PC-3 (cell line): ENCODE measurements at regions not wholly inside any gene's neighbourhood (a gene's known extent, or its start where the extent isn't known, plus 50 kb on each side); places are given as distances from the start of the nearest gene placed in this dataset.

ENCODE experiments used
- ATAC-seq: fragments of 200-7000 bp; cut with Tn5 transposase; 2 replicates; pipeline ENCODE4 v1.9.1; 2020; ENCODE audit warnings: mild to moderate bottlenecking, moderate library complexity
- BruUV-seq: library from RNA; stranded (reverse); fragments of 400-500 nt; replicated peaks from 2 replicates; lab custom pipeline; 2021; lab: Mats Ljungman, UMichigan
- CTCF ChIA-PET: fragments of 300-600 bp; sonication (Branson Sonifier 250); formaldehyde crosslinking; loops from one replicate; lab custom pipeline; 2022; ENCODE audit warnings: antibody characterized with exemption; lab: Charles Lee
- POLR2A ChIA-PET: fragments of 300-600 bp; sonication (Branson Sonifier 250); formaldehyde crosslinking; loops from one replicate; lab custom pipeline; 2022; ENCODE audit warnings: antibody characterized with exemption; ENCODE audit not compliant: unreplicated experiment; lab: Charles Lee
- DNase-seq: peaks from one replicate; pipeline ENCODE4 v3.0.0-alpha.2; 2015
- H2AFZ ChIP-seq: fragments of 300-600 bp; sonication (generic); 2 replicates; pipeline ENCODE4 v1.6.0; 2016; ENCODE audit warnings: antibody characterized with exemption, low read length
- H3F3A ChIP-seq: fragments of 300-600 bp; sonication (generic); one replicate; pipeline ENCODE4 v1.6.0; 2017; ENCODE audit warnings: antibody characterized with exemption, low read length, control low read depth, mild to moderate bottlenecking; ENCODE audit not compliant: unreplicated experiment
- H3K27ac ChIP-seq: fragments of 300-600 bp; sonication (generic); 2 replicates; pipeline ENCODE4 v1.5.1; 2016; ENCODE audit warnings: mild to moderate bottlenecking, low read length
- H3K27me3 ChIP-seq: fragments of 300-600 bp; sonication (generic); 2 replicates; pipeline ENCODE4 v1.6.1; 2016; ENCODE audit warnings: low read length, mixed read lengths
- H3K36me3 ChIP-seq: fragments of 300-600 bp; sonication (generic); 2 replicates; pipeline ENCODE4 v1.6.1; 2016; ENCODE audit warnings: low read depth, mixed run types, low read length, mixed read lengths
- H3K4me1 ChIP-seq: fragments of 300-600 bp; sonication (generic); 2 replicates; pipeline ENCODE4 v1.5.1; 2016; ENCODE audit warnings: low read length; ENCODE audit not compliant: insufficient read depth
- H3K4me2 ChIP-seq: fragments of 300-600 bp; sonication (generic); 2 replicates; pipeline ENCODE4 v1.6.0; 2016; ENCODE audit warnings: low read length
- H3K4me3 ChIP-seq: fragments of 300-600 bp; sonication (generic); 2 replicates; pipeline ENCODE4 v1.5.1; 2016; ENCODE audit warnings: mild to moderate bottlenecking, low read length, mixed read lengths
- H3K79me2 ChIP-seq: fragments of 300-600 bp; sonication (generic); 2 replicates; pipeline ENCODE4 v1.6.1; 2017; ENCODE audit warnings: low read length, mixed read lengths
- H3K9ac ChIP-seq: fragments of 300-600 bp; sonication (generic); 2 replicates; pipeline ENCODE4 v1.6.0; 2016; ENCODE audit warnings: mild to moderate bottlenecking, low read length
- H3K9me2 ChIP-seq: fragments of 300-600 bp; sonication (generic); replicated peaks from 2 replicates; pipeline ENCODE4 v1.6.1; 2016; ENCODE audit warnings: mixed run types, low read length, mixed read lengths
- H3K9me3 ChIP-seq: fragments of 300-600 bp; sonication (generic); 2 replicates; pipeline ENCODE4 v1.6.1; 2016; ENCODE audit warnings: low read length, mixed read lengths
- H4K20me1 ChIP-seq: fragments of 300-600 bp; sonication (generic); 2 replicates; pipeline ENCODE4 v1.6.1; 2016; ENCODE audit warnings: low read length, mixed read lengths
- CTCF ChIP-seq: fragments of 300-600 bp; sonication (generic); conservative IDR thresholded peaks from 2 replicates; pipeline ENCODE4 v1.5.1; 2017; ENCODE audit warnings: antibody characterized with exemption, low read depth, mild to moderate bottlenecking, low read length
- EZH2 ChIP-seq: fragments of 300-600 bp; sonication (generic); IDR thresholded peaks from one replicate; pipeline ENCODE4 v1.6.1; 2017; ENCODE audit warnings: antibody characterized with exemption, mild to moderate bottlenecking, low read length; ENCODE audit not compliant: unreplicated experiment
- EZH2phosphoT487 ChIP-seq: fragments of 300-600 bp; sonication (generic); IDR thresholded peaks from 2 replicates; pipeline ENCODE4 v1.6.1; 2018; ENCODE audit warnings: mild to moderate bottlenecking, antibody characterized with exemption, low read length, borderline replicate concordance
- intact Hi-C: fragments of 100-400 bp; cut with micrococcal nuclease; formaldehyde crosslinking; loops from 2 replicates; pipeline ENCODE4 v1.9.0; 2023

- CTCF ChIA-PET = no interaction called here
- peak overlapping the region; percentile 22; the same call in 1 of the 2 replicates for H3K9ac ChIP-seq
- H3K4me3 ChIP-seq = no peak overlapping the region
- intact Hi-C loops = no loop called here
- ATAC-seq (no peak), DNase-seq (no peak)
- H3F3A ChIP-seq = peaks cover 7% of the 10 kb centered on the region
- H3K9me3 ChIP-seq = no peaks in the 10 kb centered on the region
- H3K9me2 ChIP-seq = no peaks in the 10 kb centered on the region
- no peaks in the 10 kb centered on the region for H4K20me1 ChIP-seq
- no peak overlapping the region; the same call in 1 of the 2 replicates for H2AFZ ChIP-seq
- BruUV-seq = no TSS peak
- H3K4me2 ChIP-seq = peak overlapping the region; percentile 76
- no peaks in the 10 kb centered on the region for H3K36me3 ChIP-seq
- POLR2A ChIA-PET = no interaction called here
- peaks cover 14% of the 10 kb centered on the region for H3K4me1 ChIP-seq
- peak overlapping the region; percentile 86 for H3K27ac ChIP-seq
- H3K27me3 ChIP-seq = peaks cover 30% of the 10 kb centered on the region
- H3K79me2 ChIP-seq = no peaks in the 10 kb centered on the region
- TF ChIP-seq EZH2phosphoT487 = no peak
- no peak for TF ChIP-seq CTCF
- no peak for TF ChIP-seq EZH2
Observed at GRCh38 chr22:26894362-26894761, 237.0 kb downstream of the MIAT start.

DNA sequence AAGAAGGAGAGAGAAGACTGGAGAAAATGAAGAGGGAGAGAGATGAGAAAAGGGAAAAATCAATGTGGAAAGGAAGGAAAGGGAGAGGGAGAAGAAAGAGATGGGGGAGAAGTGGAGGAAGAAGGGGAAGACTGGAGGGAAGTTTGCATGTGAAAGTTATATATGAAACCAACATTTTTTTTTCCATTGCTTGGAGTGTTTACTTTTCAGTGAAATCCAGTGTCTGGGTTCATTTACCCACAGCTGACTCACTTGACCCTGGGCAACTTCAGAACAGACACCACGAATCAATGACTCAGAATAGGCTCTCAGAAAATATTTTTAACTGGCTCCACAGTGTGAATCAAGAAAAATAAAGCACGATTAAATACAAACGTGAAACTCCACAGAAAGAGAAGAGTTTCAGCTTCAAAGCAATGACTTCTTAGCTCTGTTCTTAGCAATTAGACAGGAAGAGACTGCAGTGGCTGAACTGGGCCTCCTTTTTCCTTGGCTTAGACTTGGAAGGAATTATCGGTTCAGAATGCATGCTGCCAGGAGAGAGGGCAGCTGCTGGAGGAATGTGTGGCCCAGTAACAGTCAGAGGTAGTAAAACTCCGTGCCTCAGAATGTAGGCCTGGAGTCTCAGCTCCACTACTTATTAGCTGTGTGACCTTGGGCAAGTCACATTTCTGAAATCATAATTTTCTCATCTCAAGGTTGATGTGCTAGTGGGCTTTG, 237.5 kb downstream of the MIAT start:
- H3K27ac ChIP-seq = peak overlapping the region; percentile 86
- peak overlapping the region; percentile 42; the same call in 1 of the 2 replicates for H3K4me3 ChIP-seq
- no peaks in the 10 kb centered on the region for H3K9me3 ChIP-seq
- H3K9me2 ChIP-seq = no peaks in the 10 kb centered on the region
- peak; percentile 95 for ATAC-seq
- H3K4me2 ChIP-seq = peak overlapping the region; percentile 76
- peaks cover 7% of the 10 kb centered on the region for H3F3A ChIP-seq
- peak overlapping the region; percentile 75; the same call in 1 of the 2 replicates for H2AFZ ChIP-seq
- peak; percentile 71 for DNase-seq
- intact Hi-C loops = no loop called here
- H3K27me3 ChIP-seq = peaks cover 27% of the 10 kb centered on the region
- POLR2A ChIA-PET = interaction anchor here (0.6 kb wide), 1 partner anchor 411 kb away, joined by 3 read pairs; no protein-coding TSS in a partner anchor
- H3K36me3 ChIP-seq = no peaks in the 10 kb centered on the region
- H4K20me1 ChIP-seq = no peaks in the 10 kb centered on the region
- H3K4me1 ChIP-seq = peaks cover 14% of the 10 kb centered on the region
- CTCF ChIA-PET = no interaction called here
- no peak for TF ChIP-seq CTCF
- no peak for TF ChIP-seq EZH2
- TF ChIP-seq EZH2phosphoT487 = no peak
- H3K9ac ChIP-seq = peak overlapping the region; percentile 22; the same call in 1 of the 2 replicates
- no TSS peak for BruUV-seq
- no peaks in the 10 kb centered on the region for H3K79me2 ChIP-seq

DNA sequence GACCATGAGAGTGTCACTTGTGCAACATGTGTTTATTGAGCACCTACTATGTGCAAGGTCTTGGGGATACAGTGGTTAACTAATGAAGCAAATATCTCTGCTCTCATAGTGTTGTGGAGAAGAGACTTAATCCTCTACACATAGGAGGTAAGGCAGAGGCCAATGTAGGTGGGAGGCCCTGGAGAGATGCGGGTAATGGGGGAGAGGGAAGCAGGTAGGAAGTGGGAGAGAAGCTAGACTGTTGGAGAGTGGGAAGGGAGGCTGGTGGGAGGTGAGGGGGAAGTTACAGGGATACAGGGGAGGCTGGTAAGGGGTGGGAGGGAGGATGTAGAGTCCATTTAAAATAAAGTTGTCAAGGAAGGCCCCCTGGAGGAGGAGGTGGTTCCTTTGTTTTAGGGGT, 240.0 kb downstream of the MIAT start:
- no peak overlapping the region for H3K27ac ChIP-seq
- H3K9me3 ChIP-seq = no peaks in the 10 kb centered on the region
- no peaks in the 10 kb centered on the region for H4K20me1 ChIP-seq
- CTCF ChIA-PET = no interaction called here
- no TSS peak for BruUV-seq
- H3K4me3 ChIP-seq = no peak overlapping the region
- POLR2A ChIA-PET = no interaction called here
- peaks cover 14% of the 10 kb centered on the region for H3K4me1 ChIP-seq
- H3K9ac ChIP-seq = no peak overlapping the region
- DNase-seq (no peak), ATAC-seq (no peak)
- intact Hi-C loops = no loop called here
- no peaks in the 10 kb centered on the region for H3K36me3 ChIP-seq
- no peak overlapping the region for H3K4me2 ChIP-seq
- H3K9me2 ChIP-seq = no peaks in the 10 kb centered on the region
- H3K79me2 ChIP-seq = no peaks in the 10 kb centered on the region
- H2AFZ ChIP-seq = no peak overlapping the region
- TF ChIP-seq EZH2phosphoT487 (no peak), EZH2 (no peak), CTCF (no peak)
- H3K27me3 ChIP-seq = peaks cover 33% of the 10 kb centered on the region
- peaks cover 7% of the 10 kb centered on the region for H3F3A ChIP-seq
